ENCODE measurements at regions not wholly inside any gene's neighbourhood (a gene's known extent, or its start where the extent isn't known, plus 50 kb on each side); places are given as distances from the start of the nearest gene placed in this dataset.

DNA sequence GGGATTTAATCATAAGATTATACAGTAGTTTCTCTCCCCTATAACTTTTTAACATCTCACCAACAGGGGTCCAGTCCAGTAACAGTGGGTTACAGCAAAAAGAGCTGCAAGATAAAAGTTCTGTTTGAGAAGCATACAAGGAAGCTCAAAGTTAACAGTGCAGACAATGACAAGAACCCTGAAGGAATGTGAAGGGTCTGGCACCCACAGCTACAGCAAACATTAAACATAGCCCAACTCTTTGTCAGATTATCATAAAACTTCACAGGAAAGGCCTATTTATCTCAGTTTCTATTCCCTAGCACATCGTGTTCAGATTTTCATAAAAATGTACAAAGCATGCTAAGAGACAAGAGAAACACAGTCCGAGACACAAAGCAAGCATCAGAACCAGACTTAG, 309.4 kb downstream of the DIRAS2 start:
- Histone ChIP-seq H3K4me2 (replicated peaks; ENCODE audit: extremely low read depth, low read length, poor library complexity, severe bottlenecking) (no peak overlapping the region), H3K27me3 (ENCODE audit: control insufficient read depth in 2 of 2, insufficient read depth in 2 of 2, low read length in 2 of 2) (peaks cover 2 to 8% of the 10 kb centered on the region in 2 donors), H3K4me1 (ENCODE audit: control insufficient read depth in 1 of 2, insufficient read depth in 2 of 2, low read length in 2 of 2) (no peaks in the 10 kb centered on the region), H3K79me2 (ENCODE audit: insufficient read depth, low read length) (no peaks in the 10 kb centered on the region), H3K9me3 (replicated peaks in 1 of 2; ENCODE audit: control insufficient read depth in 1 of 2, insufficient read depth in 1 of 2, low read length in 2 of 2) (no peaks in the 10 kb centered on the region), H3K4me3 (replicated peaks in 1 of 3; ENCODE audit: low read depth in 2 of 3, low read length in 3 of 3) (no peak overlapping the region), H3K36me3 (replicated peaks in 1 of 2; ENCODE audit: control insufficient read depth in 1 of 2, insufficient read depth in 2 of 2, low read length in 2 of 2) (no peaks in the 10 kb centered on the region), H3K9ac (ENCODE audit: insufficient read depth, low read length, poor library complexity, severe bottlenecking) (no peak overlapping the region), H3K27ac (ENCODE audit: low read depth in 1 of 2, low read length in 2 of 2) (no peak overlapping the region), H4K20me1 (ENCODE audit: insufficient read depth, low read length) (no peaks in the 10 kb centered on the region), H2AFZ (ENCODE audit: insufficient read depth, low read depth, low read length, poor library complexity, severe bottlenecking) (no peak overlapping the region)
- no peak overlapping the region for H3K4me3 Mint-ChIP-seq
- H3K27me3 Mint-ChIP-seq (ENCODE audit: low read depth in 3 of 3): peaks cover 1 to 25% (median 4%) of the 10 kb centered on the region in 3 donors
- WGBS (ENCODE audit: insufficient coverage): no CpG with 5 or more reads among the region's 2 CpGs
- TF ChIP-seq, protein P1, sequence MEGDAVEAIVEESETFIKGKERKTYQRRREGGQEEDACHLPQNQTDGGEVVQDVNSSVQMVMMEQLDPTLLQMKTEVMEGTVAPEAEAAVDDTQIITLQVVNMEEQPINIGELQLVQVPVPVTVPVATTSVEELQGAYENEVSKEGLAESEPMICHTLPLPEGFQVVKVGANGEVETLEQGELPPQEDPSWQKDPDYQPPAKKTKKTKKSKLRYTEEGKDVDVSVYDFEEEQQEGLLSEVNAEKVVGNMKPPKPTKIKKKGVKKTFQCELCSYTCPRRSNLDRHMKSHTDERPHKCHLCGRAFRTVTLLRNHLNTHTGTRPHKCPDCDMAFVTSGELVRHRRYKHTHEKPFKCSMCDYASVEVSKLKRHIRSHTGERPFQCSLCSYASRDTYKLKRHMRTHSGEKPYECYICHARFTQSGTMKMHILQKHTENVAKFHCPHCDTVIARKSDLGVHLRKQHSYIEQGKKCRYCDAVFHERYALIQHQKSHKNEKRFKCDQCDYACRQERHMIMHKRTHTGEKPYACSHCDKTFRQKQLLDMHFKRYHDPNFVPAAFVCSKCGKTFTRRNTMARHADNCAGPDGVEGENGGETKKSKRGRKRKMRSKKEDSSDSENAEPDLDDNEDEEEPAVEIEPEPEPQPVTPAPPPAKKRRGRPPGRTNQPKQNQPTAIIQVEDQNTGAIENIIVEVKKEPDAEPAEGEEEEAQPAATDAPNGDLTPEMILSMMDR (IDR thresholded peaks at IDR 0.05): no peak
- H3K27ac Mint-ChIP-seq: no peak overlapping the region
- H3K9me3 Mint-ChIP-seq: peaks cover 0 to 2% (median 0%) of the 10 kb centered on the region in 7 donors
- no peaks in the 10 kb centered on the region for H3K36me3 Mint-ChIP-seq
- intact Hi-C loops (cut with micrococcal nuclease): no loop called here
- DNase-seq: no peak
- H3K4me1 Mint-ChIP-seq: no peaks in the 10 kb centered on the region

DNA sequence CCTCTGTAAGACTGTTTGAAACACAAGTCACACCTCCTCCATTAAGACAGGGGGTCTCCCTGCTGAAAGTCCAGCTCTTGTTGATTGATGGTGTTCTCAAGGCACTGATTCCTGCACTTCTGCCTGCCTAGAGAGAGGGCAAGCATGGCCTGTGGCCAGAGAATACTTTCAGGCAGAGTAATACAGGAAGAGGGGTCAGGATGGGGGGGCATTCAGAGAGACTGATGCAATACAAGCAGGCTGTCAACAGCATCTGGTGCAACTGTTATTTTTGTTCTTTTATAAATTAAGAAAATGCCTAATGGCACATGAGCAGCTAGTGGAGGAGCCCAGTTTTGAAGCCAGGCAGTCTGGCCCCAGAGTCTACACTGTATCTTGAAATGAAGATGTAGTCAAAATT, 302.2 kb downstream of the DIRAS2 start:
- Histone ChIP-seq H3K27ac (ENCODE audit: low read depth in 1 of 2, low read length in 2 of 2) (no peak overlapping the region), H3K36me3 (replicated peaks in 1 of 2; ENCODE audit: control insufficient read depth in 1 of 2, insufficient read depth in 2 of 2, low read length in 2 of 2) (no peaks in the 10 kb centered on the region), H3K4me1 (ENCODE audit: control insufficient read depth in 1 of 2, insufficient read depth in 2 of 2, low read length in 2 of 2) (no peaks in the 10 kb centered on the region), H4K20me1 (ENCODE audit: insufficient read depth, low read length) (no peaks in the 10 kb centered on the region), H3K27me3 (ENCODE audit: control insufficient read depth in 2 of 2, insufficient read depth in 2 of 2, low read length in 2 of 2) (no peaks in the 10 kb centered on the region), H3K9ac (ENCODE audit: insufficient read depth, low read length, poor library complexity, severe bottlenecking) (no peak overlapping the region), H3K9me3 (replicated peaks in 1 of 2; ENCODE audit: control insufficient read depth in 1 of 2, insufficient read depth in 1 of 2, low read length in 2 of 2) (no peaks in the 10 kb centered on the region), H3K4me3 (replicated peaks in 1 of 3; ENCODE audit: low read depth in 2 of 3, low read length in 3 of 3) (no peak overlapping the region), H2AFZ (ENCODE audit: insufficient read depth, low read depth, low read length, poor library complexity, severe bottlenecking) (no peak overlapping the region), H3K79me2 (ENCODE audit: insufficient read depth, low read length) (no peaks in the 10 kb centered on the region), H3K4me2 (replicated peaks; ENCODE audit: extremely low read depth, low read length, poor library complexity, severe bottlenecking) (no peak overlapping the region)
- TF ChIP-seq, protein P1 (IDR thresholded peaks at IDR 0.05): no peak
- no peaks in the 10 kb centered on the region for H3K36me3 Mint-ChIP-seq
- H3K27ac Mint-ChIP-seq: no peak overlapping the region
- DNase-seq: no peak
- H3K9me3 Mint-ChIP-seq: peaks cover 0 to 3% (median 0%) of the 10 kb centered on the region in 7 donors
- H3K27me3 Mint-ChIP-seq (ENCODE audit: low read depth in 3 of 3): peaks cover 2 to 11% (median 3%) of the 10 kb centered on the region in 3 donors
- H3K4me3 Mint-ChIP-seq: no peak overlapping the region
- H3K4me1 Mint-ChIP-seq: no peaks in the 10 kb centered on the region
- intact Hi-C loops (cut with micrococcal nuclease): no loop called here
